AML-193 (cell line): ENCODE measurements at regions not wholly inside any gene's neighbourhood (a gene's known extent, or its start where the extent isn't known, plus 50 kb on each side); places are given as distances from the start of the nearest gene placed in this dataset.

Experiments
- DNase-seq, 2 experiments: peaks; one replicate each; lab custom pipeline; 2025; lab: John Stamatoyannopoulos, UW

DNA sequence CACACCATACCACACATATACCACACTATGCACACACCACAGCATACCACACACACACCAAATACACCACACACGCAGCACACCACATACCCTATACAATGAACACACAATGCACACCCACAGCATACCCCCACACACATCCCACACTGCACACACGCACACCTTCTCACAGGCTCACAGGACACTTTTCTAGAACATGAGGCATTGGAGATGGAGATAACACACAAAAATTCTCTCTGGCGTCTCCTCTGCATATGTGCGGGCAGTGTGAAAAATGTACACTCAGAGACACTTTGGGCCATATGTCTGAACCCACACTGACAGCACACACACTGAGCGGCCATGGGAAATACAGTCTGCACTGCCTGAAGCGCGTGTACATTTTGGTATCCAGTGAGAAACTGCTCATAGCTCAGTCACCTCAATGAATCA, 278.1 kb downstream of the GADD45G start:
- DNase-seq: no peak

DNA sequence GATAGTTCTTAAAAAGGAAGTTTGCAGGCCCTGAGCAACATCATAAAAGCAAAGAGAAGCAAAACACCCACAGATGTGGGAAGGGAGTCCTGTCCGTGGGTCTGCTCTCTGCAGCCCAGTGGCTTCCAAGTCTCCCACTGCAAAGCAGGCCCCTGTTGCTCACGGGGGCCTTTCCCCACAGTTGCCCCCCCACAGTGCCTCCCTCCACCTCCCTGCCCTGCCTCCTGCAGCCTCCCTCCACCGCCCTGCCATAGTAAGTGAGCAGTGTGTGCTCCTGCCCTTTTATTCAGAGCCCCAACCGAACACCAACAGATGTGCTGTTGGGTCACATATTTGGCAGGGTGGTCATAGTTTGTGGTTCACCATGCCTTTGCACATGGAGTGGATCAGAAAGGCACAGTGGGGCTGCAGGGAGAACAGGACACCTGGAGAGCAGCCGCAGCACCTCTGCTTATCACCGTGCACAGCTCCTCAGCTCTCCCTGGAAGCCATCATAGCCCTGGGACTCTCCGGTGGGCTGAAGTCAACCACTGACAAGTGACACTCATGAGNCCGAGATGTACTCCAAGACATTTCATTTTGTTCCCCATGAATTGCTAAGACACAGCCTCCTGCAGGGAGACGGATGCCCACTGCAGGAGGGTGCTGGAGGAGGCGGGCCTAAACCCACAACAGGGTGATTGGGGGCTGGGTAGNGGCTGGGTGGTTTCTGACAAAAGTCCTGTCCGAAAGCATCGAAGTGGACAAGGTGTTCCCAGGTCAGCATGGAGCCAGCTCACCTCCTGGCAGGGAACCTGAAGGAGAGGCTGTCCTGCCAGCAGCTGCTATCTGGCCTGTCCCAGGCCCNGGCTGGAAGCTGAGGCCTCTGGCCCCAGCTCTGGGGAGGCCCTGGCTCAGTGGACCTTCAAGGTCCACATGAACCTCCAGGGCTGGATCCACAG, 278.9 kb downstream of the GADD45G start:
- DNase-seq: no peak

DNA sequence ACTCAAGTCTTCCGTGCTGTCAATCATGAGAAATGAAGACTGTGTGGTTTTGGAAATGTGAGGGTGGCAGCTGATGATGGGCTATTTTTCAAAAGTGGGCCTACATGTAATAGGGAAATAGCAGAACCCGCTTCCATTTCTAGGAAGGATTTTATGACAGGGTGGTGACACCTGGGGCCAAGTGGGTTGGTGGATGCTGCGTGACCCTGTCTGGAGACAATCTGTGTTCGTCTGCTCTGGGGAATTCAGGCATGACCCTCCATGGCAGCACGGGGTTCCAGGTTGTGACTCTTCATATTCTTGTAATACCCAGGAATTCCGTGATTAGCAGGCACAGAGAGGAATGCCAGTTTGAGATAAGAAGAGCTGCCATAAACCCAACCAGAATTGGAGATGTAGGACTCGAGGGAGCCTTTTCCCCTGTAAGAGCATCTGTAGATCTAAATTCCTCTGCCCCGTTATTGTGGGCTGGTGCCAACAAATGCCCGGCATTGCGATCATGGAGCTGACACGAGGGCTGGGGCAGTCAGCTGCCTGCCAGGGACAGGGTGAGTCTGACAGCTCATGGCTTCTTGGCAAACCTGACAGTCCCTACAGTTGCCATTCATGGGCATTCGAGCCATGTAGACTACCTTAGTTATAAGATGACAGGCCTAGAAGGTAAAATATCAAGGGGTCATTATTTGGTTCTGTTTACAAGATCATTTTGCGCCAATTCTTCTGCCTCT, 279.7 kb downstream of the GADD45G start:
- no peak for DNase-seq

DNA sequence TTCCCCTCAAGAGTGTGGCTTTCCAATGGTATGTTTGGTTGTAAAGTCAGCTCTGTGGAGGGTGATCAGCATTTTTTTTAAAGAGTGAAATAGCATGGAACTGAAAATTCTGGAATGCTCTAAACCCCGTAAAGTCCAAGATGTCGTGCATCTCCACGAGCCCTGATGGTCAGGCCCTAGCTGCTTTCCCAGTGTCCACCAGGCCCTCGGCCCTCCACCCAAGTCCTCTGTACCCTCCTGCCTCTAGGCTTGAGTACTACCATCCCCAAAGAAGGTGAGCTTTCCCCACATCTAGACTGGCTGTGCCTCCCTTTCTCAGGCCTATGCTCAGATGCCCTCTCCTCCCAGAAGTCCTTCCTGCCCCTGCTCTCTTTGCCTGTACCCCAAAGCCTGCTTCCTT, 280.3 kb downstream of the GADD45G start:
- no peak for DNase-seq

DNA sequence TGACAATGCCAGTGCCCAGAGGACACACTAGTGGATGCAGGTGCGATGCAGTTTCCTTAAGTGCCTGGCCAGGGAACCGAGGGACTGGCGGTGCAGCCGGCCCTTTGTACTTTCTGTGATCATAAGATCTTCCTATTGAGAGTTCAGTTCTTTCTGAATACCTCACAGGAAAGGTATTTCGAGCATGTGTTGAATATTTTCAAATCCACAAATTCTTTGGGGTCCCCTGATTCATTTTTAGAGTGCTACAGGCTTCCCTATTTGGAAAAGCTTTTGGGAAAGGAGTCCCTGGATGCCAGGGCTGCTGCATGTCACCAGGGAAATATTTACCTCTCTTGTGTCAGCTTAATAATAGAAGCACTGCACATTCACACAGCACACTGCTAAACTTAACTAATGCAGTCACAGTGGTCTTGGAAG, 281.5 kb downstream of the GADD45G start:
- DNase-seq: no peak

DNA sequence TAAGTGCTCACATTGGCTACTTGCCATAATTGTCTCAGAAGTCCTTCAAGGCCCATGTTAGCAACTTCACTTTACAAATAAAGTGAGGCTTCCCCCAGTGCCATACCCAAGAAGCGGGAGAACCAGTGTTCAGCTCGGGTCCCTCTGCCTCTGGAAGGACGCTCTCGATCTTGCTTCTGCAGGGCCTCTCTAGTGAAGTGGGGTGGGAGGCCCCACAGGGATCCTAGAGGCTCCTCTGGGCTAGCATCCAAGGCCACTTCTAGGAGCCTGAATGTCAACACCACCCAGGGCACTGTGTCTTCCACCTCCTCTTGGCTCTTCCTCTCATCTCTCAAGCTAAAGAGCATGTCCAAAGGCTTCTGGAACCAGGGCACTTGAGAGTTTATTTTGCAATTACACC, 282.5 kb downstream of the GADD45G start:
- DNase-seq: no peak

DNA sequence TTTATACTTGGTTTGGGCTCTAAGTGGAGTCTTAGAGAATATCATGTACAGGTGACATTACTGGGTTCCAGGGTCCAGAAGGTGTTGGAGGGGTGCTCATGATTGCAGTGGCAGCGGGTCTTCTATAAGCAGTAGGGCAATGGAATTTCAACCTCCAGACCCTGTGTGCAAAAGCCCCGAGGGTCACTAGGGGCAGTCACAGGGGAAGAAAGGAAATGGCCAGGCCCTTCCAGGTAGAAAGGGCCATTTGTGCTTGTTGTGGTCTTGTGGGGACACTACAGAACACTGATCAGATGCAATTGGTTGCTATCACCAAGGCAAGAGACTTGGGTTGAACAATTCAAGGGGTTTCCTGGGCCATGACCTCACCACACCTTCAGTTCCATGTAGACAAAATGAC, 283.4 kb downstream of the GADD45G start:
- no peak for DNase-seq

DNA sequence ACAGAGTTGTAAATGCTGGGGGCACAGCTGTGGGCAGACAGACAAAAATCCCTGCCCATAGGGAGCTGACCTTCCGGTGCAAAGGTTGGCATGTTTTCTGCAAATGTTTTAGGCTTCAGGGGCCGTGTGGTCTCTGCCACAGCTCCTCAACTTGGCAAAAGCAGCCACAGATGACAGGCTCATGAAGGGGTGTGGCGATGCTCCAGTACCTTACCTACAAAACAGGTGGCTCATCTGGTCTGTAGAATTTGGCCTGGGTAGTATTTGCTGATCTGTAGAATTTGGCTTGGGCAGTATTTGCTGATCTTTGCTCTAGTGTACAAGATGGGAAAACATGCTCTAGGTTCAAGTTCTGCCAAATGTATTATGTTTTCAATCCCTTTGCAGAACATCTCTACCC, 283.9 kb downstream of the GADD45G start:
- no peak for DNase-seq

DNA sequence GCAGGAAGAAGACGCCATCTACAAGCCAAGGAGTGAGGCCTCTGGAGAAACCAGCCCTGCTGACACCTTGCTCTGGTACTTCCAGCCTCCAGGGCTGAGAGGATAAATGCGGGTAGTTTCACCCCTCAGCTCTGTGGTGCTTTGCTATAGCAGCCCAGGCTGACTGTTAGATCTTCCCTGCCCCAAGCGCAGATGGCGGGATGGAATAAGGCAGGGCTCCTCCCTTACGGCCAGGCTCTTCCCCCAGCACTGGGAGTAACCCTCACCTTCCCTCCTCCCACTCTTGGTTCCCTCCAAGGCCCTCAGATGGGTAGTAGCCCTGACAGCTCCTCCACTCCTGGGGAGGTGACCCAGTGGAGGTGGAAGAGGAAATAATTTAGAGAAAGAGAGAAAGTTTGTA, 285.1 kb downstream of the GADD45G start:
- DNase-seq: no peak

DNA sequence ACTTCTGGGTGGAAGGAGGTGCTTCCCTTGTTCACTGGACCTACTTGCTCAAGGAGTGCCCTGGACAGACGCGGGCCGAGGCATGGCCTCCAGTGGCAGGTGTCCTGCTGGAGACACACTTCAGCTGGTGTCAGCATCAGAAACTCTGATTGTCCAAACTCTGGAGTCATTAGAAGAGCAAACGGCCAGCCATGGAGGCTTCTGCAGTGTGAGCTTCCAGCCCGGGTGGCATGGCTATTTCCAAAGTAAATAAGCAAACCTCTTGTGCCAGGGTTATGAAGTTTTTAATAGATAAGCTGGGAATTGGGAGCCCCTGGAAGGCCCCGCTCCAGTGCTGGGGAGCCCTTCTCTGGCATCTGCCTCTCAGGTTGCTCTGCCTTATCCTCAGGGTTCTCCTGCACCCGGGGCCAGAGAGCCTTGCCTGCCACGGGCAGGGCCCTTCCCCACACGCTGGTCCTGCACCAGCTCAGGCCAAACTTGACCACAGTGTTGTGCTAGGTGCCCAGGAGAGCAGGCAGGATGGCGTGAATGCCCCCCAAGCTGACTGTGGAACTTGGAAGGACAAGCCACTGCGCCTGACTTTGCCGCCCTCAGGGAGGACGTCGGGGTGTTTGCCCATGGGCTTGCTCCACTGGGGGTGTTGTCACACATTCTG, 285.6 kb downstream of the GADD45G start:
- DNase-seq: no peak

DNA sequence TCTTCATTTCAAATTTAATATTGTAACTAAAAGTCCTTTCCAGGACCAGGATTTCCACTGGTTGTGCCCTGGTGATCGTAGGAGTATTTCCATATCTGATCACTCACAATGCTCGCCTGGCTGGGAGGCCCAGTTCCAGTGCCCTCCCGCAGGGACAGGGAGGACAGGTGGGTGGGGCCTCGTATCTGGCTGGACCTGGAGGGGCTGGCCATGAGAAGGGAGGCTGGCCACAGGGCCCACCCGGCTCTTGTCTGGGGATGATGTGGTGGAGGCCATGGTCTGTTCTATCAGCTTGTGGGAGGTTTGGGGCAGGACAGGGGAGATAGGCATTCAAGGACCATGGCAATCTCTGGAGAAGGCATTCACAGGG, 286.4 kb downstream of the GADD45G start:
- no peak for DNase-seq

DNA sequence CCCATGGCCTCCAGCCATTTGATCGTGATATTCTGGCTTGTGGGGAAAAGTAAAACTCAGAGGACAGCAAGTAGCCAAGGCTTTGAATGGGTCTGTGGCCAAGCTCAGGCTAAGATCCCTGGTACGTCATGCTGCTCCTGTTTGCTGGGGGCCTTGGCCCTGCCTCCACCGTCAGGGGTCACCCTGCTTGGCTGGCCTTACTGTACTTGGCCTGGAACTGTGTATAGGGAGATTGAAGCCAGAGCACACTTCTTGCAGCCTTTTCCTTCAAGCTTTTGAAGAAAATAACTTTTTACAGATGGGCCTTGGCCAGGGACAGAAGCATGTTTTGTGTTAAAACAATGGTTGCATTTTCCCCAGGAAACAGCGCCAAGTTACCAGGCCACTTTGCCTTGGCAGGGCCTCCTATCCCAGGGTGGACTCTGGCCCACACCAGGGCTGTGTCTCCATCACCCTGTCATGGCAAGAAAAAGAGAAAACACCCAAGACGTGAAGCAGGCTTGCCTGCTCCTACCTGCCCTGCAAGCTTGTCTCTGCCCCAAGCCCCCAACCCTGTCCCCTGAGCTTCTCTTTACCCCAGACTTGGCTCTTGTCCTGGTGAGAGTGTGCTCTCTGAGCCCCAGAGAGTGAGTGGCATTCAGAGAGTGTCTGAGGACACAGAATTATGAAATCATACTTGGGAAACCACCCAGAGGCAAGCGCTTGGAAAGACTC, 286.9 kb downstream of the GADD45G start:
- no peak for DNase-seq

DNA sequence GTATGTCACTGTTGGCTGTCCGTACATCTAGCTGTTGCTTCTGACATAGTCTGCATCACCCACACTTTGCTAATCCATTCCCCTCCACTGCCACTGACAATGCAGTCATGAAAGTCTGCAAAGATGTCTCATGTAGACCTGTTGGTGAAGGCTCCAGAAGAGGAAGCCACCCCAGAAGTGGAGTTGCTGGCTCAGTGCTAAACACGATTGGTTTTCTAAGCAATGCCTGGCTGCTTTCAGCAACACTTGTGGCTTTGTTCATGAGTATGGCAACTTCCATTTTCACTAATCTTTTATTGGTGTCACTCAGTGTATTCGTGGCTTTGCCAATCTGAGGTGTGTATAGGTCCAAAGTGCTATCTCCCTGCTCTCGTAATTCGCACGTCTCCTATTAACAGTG, 288.1 kb downstream of the GADD45G start:
- DNase-seq: no peak

DNA sequence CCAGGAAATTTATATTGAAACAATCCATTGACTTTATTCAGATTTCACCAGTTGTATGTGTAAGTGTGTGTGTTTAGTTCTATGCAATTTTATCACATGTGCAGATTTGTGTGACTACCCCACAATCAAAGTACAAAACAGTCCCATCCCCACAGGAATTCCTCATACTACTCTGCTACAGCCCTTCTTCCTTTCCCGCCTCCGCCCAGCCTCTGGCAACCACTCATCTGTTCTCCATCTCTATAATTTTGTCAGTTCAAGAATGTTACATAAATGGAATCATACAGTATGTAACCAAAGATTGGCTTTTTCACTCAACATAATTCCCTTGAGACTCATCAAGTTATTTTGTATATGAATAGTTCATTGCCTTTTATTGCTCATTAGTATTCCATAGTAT, 289.1 kb downstream of the GADD45G start:
- DNase-seq: no peak

DNA sequence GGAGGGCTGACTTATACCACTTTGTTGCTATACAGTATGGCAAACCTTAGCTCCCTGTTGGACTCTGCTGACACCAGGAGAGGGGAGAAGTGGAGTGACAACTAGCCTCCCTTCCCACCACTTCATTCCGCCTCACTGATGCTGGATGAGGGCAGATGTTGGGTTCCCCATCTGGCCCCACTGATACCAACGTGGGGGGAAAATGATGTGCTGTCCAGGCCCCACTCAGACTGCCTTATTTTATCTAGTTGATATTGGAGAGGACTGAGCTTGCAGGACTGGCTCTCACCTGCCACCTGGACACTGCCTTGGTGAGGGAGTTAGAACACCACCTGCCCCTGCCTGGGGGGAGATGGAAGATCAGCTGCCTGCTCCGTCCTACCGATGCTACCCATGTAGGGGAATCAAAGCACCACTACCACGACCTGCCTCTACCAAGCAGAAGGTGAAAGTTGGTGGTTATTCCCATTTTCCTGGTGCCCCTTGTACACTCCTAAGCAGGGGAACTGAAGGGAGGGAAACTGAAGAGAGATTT, 292.1 kb downstream of the GADD45G start:
- DNase-seq: no peak

DNA sequence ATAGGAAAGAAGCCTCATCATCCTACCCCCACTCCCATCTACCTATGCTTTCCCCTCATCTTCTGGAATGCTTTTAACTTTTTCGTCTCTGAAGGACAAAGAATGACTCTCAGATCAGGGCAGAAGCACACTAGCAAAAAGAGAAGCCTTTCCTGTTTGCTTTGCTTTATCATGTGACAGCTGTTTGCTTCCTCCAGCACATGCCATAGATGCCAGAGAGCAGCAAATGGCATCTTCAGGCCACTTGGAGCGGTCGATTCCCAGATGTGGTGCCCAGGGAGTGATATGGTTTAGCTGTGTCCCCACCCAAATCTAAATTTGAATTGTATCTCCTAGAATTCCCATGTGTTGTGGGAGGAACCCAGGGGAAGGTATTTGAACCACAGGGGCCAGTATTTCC, 294.8 kb downstream of the GADD45G start:
- DNase-seq: no peak

DNA sequence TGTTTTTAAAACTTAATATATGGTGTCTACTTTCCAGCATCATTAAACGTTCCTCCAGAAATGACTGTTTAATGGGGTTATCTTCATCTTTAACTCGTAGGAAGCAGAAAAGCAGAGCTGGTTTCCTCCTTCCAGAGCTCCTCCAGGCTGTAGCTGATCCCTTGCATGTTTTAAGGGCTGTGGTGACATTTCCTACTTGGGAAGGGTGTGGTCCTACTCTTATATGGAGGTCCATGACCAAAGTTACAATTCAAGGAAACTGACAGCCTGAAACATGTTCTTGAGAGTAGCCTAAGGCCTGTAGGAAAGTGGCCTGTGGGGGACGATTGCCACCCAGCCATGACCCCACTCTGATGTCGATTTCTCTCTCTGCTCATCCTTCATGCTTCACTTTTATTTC, 297.1 kb downstream of the GADD45G start:
- DNase-seq: no peak

DNA sequence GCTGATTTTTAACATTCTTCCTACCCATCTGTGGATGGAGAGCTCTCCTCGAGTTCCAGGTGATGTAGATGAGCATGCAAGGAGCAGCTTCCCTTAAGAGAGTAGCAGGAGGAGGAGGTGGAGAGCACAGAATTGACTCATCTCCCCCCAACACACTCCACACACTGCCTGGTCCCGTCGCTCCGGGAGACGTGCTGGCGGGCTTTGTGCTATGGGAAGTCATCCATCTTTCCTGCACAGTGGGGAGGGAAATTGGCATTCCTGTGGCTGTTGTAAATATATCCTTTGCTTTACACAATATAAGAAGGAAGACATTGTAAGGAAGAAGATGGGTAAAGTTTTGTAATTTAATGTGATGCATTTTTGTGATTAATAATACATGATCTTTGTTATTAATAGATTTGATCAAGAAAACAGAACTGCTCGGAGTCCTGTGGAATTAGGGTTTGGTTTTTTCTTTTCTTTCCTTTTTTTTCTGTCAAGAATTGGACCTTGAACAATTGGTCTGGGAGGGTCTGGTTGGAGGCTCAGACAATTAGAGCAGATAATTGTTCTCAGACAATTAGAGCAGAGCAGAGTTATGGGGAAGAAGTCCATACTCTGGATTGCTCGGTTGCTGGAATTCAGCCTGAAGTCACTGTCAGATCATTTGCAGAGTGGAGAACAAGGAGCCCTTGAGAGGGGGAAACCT, 297.8 kb downstream of the GADD45G start:
- DNase-seq: no peak

DNA sequence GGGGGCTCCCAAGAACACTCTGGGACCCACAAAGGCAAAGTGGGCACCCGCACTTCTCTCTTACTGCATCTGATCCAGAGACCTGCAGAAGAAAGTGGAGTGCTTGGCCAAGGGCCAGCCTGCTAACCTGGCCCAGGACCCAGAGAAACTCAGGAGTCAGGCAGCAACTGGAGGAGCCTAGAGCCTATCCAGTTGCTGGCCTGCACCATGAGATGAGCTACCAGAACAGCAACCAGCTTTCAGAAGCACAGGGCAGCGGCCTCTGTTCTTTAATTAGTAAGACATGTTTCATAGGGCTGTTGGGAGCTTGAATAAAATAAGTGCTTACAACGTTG, 298.3 kb downstream of the GADD45G start:
- DNase-seq: no peak

DNA sequence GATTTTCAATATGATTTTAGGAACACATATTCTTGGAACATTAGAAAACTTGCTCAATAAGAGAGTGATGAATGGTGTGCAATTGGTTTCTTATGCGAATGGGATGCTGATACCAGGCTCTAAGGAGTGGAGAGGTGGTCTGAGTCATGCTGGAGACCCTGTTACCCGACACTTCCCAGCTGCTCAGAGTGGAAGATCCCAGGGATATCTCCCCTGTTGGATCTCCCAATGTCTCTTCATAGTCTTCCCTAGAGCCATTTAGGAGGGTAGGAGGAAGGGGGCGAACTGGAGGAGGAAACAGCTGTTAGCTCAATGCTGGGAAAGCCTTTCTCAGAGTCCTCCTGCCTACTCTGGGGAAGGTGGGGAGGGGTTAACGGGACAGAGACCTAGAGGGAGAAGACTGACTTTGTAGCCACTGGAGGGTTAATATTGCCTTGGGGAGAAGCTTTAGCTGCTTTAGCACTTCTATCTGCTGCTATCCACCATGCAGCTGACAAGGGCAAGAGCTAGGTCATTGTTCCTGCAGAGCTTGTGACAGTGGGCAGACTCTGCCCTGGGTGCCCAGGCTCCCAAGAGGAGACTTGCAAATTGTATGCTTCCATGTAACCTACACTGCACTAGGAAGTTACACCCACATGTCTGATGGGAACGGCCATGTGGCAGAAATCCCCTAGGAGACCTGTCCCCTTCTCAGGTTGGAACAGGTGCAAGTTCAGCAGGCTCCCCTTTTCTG, 301.0 kb downstream of the GADD45G start:
- DNase-seq: no peak
